NCI-H146 treated with DMSO at 0.1 percent for 48 hours (cell line): ENCODE measurements at regions not wholly inside any gene's neighbourhood (a gene's known extent, or its start where the extent isn't known, plus 50 kb on each side); places are given as distances from the start of the nearest gene placed in this dataset.
A peak's percentile ranks its signal among the peaks of the same experiment; 100 is the strongest.
"Not testable (repeated sequence)": the region's sequence is repeated elsewhere in the genome, so short reads cannot be mapped to it uniquely, and the experiment has no call there.

ENCODE experiments used
- DNase-seq: peaks from one replicate; lab custom pipeline; 2025; ENCODE audit not compliant: unreplicated experiment; lab: John Stamatoyannopoulos, UW

DNA sequence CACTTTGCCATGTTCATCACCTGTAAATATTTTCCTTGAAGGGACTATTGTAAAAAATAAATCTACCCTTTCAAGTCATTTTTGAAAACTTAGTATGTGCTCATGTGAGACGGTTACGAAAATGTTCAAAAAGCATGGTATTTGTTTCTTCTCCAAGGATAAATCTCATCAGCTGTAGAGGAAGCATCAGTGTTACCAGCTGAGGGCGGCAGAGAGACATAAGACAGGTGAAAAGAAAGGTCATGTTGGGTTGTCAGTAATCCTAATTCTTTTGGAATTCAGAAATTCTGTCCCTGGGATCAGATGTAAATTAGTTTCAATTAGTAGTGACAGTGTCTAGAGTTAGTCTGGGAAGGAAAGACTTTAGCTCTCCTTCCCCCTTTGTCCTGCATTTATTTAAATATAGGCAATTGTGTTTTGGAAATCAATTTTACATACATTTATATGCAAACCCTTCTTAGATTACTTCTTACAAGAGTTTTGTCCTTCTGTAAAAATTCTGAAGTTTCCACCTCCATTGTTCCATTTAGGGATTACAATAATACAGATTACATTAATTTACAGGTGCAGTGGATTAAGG is 791.9 kb upstream of the CDH6 start:
- peak; percentile 12 for DNase-seq

DNA sequence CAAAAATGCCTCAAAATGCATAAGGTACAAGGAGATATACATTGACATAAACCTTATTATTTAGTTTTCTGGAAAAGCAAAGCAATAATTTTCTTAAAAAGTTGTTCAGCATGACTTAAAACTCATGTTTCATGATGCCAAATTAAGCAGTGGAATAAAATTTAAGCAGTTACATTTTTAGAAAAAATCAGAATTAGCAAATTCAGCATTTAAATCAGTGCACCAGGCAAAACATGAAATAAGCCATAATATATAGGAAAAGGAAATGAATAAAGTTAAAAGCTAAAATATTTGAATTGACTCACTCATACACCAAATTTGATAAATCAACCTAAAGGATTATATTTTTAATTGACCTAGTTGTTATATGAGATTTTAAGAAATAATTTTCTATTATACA is 795.1 kb upstream of the CDH6 start:
- DNase-seq: no peak

DNA sequence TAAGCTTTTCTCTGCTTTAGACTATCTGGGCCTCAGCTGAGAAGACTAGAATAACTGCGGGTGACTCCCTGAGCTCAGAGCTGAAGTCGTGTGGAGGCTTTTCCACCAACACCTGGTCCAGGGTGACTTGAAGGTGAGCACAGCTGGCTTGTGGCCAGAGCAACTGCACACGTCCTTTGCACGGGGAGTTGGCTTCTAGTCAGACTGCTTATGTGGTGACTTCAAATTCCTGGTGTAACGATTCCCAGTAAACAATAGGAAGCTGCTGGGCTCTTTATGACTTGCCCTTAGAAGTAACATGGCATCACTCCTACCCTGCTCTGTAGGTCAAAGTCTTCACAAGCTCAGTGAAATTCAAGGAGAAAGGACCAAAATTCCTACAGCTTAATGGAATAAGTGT is 800.6 kb upstream of the CDH6 start:
- DNase-seq: no peak

DNA sequence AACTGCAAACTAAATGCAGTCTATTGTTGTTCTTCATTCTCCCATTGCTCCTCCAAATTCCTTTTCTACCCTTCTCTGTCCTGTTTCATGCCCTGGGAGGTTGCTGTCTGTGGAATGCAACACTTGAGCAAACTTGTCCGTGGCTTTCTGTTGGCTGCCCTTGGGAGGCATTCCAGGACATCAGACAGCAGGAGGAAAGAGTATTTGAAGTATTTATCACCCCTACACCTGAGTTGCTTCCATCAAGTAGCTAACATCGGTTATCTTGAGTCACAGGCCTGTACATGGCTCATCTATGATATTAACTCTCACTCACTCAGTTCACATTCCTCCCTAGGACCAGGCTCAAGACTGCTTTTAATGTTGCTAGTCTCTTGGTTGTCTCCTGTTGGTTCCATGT is 803.4 kb upstream of the CDH6 start:
- DNase-seq: no peak

DNA sequence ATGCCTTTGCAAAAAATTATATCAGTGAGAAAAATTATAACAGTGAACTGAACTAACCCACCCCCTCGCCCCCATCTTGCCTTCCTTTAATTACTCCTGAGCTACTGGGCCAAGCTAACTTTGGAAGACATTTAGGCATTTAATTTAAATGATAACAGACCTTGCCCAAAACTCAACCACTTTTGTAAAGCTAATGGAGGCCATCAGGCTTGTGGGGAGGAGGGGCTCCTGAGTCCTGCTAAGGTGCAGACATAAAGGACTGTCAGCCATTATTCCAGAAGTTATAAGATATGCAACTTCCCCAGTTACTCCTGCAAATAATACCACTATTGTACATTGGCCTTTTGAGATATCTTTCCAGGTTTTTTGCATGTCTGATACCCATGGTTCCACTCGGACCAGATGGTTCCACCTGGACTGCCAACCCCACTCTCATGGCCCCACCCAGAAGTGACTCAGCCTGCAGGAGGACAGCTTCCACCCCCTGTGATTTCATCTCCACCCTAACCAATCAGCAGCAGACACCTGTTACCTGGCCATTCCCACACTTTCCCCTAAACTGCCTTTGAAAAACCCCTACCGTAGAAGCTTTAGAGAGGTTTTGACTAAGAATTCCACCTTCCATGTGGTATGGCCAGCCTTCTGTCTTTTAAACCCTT is 805.4 kb upstream of the CDH6 start:
- no peak for DNase-seq

DNA sequence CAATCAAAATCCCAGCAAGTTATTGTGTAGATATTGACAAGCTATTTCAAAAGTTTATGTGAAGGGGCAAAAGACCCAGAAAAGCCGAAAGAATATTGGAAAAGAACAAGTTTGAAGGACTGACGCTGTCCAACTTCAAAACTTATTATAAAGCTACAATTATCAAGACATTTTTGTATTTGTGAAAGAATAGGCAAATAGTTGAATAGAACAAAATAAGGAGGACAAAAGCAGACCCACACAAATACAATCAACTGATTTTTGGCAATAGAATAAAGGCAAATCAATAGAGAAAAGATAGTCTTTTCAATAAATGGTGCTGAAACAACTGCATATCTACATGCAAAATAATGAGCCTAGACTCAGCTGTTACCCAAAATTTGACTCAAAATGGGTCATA is 807.7 kb upstream of the CDH6 start:
- no peak for DNase-seq

DNA sequence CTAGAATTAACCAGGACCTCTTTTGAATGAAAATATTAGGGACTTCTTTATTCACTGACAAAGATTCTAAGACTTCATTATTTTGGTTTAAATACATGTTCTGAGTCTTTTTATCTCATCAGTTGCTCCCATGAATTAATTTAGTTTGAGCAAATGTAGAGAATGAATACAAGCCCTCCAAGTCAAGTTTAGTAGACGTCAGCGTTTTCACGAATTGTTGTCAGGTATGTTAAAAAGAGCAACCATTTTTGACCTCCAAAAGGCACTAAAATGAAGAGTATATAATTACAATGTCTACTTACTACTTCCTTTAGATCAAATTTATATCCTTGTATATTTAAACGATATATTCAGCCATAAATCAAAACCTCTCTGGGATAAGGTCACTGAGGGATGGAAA is 809.3 kb upstream of the CDH6 start:
- no peak for DNase-seq

DNA sequence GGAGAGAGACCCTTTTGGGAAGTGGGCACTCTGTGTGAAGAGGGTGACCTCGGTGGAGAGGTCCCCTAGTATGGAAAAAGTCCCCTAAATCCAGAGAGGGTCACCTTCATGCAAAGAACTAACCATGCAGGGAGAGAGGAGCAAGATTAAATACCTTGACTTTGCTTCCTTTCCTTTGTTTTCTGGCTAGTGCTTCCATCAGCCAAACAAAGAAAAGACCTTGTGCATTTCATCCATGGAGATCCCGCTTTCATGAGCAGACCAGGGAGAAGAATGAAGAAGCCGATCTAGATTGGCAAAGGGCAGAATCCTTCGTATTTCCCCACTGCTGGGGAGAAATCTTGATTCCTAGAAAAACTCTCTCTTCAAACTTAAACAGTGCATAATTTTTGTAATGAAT is 813.3 kb upstream of the CDH6 start:
- DNase-seq: no peak

DNA sequence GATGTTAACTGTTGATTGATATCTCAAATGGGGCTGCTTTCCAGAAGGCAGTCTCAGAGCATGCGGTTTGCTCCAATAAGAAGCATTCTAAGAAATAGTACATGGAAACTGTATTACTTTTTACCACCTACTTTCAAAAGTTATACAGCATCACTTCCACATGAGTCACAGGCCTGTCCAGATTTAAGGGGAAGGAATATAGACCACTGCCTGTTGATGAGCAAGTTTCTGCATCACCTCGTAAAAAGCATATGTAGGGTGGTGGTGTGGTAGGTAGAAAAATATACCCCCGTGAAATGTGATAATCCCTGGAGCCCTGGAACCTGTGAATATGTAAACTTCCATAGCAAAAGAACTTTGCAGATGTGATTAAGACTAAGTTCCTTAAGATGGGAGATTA is 816.6 kb upstream of the CDH6 start:
- no peak for DNase-seq

DNA sequence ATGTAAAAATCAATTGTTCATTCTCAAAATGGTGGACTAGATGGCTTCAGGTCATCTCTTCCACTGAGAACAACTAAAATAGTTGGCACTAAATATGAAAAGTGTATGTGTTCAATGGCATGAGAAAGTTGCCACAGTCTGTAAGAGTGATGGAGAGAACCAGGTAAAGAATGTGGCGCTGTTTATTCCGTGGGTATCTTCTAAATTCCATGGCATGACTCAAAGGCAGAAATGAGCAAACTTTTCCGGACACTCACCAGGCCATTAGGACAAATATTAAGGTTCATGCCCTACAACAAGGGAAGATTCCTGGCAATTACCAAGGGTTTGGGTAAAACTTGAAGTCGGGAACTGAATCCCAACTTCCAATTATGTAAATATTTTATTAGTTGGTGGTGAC is 825.4 kb upstream of the CDH6 start:
- no peak for DNase-seq

DNA sequence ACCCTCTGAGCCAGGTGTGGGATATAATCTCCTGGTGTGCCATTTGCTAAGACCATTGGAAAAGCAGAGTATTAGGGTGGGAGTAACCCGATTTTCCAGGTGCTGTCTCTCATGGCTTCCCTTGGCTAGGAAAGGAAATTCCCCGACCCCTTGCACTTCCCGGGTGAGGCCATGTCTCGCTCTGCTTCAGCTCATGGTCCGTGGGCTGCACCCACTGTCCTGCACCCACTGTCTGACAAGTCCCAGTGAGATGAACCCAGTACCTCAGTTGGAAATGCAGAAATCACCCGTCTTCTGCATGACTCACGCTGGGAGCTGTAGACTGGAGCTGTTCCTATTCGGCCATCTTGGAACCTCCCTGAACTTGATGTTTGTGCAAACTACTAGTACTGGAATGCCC is 828.5 kb upstream of the CDH6 start:
- DNase-seq: not testable (repeated sequence)

DNA sequence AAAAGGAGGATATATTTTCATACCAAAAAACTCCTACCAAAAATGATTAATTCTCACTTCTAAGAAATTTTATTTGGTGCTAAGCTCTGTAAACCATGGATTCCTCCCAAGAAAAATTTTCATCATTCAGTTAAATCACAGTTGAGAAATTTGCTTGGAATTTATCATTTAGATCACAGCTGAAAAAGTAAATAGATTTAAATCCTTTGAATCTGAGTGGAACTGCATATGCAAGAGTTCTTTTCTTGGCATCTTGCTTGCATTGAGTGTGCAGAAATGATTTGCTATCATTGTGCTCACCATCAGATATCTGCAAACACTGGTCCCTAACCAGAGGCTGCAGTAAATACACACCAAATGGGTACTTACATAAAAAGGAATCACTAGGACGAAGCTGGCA is 836.1 kb upstream of the CDH6 start:
- no peak for DNase-seq

DNA sequence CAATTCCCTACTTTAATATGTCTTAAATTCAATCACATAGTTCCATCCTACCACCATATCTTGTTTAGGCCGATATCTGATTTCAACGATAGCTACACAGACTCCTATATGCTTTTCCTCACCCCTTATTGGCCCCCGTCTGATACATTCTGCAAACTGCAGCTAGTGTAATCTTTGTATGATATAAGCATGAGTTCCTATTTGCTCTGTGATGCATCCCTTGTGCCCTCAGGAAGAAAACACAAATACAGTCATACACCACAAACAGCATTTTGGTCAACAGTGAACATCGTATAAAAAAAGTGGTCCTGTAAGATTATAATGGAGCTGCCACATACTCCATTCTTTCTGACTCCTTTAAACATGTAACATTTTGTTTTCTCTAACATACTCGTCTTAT is 837.8 kb upstream of the CDH6 start:
- DNase-seq: no peak

DNA sequence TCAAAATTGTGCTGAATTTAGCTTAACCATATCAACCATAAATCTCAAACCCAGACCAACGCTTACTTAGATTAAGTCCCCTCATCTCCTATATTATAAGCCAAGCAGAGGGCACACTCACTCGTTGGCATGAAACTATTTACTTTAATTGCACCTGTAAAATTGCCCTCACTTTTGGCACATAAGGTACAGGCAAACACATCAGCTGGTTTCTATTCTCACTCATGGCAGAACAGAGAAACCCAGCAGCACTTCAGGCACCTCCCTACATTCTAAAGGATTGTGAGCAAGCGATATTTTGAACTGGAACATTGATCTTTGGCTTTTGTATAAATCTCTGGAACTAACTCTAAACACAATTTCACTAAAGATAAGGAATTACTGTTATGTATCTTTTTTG is 845.6 kb upstream of the CDH6 start:
- DNase-seq: no peak

DNA sequence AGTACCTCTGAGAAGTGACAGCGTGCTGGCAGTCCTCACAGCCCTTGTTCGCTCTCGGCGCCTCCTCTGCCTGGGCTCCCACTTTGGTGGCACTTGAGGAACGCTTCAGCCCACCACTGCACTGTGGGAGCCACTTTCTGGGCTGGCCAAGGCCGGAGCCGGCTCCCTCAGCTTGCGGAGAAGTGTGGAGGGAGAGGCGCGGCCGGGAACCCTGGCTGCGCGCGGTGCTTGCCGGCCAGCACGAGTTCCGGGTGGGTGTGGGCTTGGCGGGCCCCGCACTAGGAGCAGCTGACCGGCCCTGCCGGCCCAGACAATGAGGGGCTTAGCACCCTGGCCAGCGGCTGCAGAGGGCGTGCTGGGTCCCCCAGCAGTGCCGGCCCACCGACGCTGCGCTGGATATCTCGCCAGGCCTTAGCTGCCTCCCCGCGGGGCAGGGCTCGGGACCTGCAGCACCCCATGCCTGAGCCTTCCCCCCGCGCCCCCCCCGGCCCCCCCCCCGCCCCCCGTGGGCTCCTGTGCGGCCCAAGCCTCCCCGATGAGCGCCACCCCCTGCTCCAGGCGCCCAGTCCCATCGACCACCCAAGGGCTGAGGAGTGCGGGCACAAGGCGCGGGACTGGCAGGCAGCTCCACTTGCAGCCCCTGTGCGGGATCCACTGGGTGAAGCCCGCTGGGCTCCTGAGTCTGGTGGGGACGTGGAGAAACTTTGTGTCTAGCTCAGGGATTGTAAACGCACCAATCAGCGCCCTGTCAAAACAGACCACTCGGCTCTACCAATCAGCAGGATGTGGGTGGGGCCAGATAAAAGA is 847.7 kb upstream of the CDH6 start:
- DNase-seq: not testable (repeated sequence)

DNA sequence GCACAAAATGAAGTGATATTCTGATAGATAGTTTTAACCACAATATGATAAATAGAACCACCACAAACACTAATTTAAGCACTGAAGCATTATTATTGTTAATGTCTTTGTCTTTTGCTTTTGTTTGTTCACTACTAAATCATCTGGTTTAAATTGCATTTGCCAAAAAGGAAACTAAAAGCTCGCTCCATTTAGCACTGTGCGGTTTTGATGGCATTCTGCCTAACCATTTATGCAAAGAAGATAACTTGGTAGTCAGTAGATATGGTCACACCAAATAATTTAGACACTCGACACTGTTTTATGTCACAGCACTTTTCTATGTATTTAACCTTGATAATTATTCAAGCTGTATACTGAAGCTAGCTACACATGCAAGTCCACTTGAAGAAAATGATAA is 849.8 kb upstream of the CDH6 start:
- no peak for DNase-seq

DNA sequence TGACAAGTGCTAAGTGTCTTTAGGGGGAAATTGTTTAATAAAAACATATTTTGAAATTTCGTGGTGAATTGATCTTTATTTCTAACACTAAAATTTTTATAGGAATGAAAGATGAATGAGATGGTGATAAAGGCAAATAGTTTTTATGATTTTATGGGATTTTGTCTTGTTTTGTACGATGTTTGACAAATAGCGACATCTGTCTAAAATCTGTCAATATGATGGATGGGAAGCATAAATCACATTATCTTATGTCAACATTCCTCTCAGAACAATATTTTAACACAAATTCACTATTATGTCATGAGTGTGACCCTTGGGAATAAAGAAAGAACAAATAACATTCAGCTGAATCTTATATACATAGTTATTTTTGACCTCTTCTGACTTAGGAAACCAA is 852.0 kb upstream of the CDH6 start:
- DNase-seq: no peak

DNA sequence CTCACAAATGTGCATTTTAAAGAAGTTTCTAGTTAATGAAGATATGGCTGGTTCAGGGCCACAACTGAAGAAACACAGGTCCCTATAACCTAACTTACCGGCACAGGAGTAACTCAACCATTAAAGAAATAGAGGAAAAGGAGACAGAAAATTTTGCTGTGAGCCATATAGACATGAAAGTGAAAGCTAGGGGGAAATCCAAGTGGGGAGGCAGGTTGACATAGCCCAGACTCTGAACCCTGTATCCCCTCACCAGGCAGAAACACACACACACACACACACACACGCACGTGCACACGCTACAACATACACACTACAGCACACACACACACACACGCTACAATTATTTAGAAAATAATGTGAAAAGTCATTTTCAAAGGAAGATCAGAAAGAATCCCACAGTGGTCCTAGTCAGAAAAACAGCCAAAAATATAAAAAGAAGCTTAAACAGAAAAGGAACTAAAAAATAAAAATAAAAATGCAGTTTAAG is 856.4 kb upstream of the CDH6 start:
- no peak for DNase-seq

DNA sequence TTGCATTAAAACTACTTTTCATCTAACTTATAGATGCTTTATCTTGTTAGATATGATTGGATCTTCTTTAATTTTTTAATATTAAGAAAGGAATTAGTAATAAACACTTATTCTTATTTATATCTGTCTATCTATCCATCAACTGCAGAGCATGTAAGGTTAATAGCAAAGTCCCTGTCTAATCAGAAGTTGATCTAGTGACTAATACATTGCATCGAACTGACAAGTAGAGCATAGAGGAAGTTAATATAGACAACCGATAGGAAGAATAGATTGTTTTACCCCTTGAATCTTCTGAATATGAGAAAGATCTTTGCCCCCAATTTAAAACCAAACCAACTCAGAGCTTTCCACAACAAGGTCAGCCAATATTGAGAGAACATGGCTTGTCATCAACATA is 862.0 kb upstream of the CDH6 start:
- DNase-seq: no peak

DNA sequence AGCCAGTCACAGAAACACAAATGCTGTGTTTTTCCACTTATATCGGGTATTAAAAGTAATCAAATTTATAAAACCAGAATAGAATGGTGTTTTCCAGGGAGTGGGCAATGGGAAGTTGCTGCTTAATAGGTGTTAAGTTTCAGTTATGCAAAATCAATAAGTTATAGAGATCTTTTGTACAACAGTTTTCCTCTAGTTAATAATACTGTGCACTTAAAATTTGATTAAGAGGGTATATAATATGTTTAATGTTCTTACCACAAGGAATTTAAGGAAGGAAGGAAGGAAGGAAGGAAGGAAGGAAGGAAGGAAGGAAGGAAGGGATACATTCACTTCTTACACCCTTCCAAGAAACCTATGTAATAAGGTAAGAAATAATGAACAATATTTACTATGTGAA is 867.7 kb upstream of the CDH6 start:
- DNase-seq: no peak

DNA sequence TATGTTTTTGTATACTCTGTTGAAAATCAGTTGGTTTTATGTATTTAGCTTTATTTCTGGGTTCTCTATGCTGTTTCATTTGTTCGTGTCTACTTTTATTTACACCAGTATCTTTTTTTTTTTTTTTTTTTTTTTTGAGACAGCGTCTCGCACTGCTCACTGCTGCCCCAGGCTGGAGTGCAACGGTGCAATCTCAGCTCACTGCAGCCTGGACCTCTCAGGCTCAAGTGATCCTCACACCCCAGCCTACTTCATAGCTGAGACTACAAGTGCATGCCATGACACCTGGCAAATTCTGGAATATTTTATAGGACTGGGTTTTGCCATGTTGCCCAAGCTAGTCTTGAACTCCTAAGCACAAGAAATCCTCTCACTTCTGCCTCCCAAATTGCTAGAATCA is 869.4 kb upstream of the CDH6 start:
- no peak for DNase-seq

DNA sequence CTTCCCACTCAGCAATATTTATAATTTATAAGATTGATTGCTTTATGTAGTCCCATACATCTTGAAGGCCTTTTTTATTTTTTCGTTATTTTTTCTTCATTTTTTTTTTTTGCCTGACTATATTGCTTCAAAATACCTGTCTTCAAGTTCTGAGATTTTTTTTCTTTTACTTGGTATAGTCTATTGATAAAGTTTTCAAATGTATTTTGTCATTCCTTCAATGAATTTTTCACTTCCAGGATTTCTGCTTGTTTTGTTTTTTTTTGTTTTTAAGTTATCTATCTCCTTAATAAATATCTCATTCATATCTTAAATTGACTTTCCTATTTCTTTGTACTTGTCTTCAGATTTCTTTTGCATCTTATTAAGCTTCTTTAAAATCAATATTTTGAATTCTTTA is 905.6 kb upstream of the CDH6 start:
- no peak for DNase-seq
